K562 (cell line): ENCODE measurements at regions not wholly inside any gene's neighbourhood (a gene's known extent, or its start where the extent isn't known, plus 50 kb on each side); places are given as distances from the start of the nearest gene placed in this dataset.

Experiments used
- ATAC-seq: fragments of 200-7000 bp; cut with Tn5 transposase; 3 replicates; pipeline ENCODE4 v1.9.1; 2020; ENCODE audit warnings: moderate library complexity
- BruUV-seq: library from RNA; stranded (reverse); fragments of 400-500 nt; replicated peaks from 2 replicates; lab custom pipeline; 2021; lab: Mats Ljungman, UMichigan
- CTCF ChIA-PET: fragments of 300-600 bp; formaldehyde crosslinking; extraction: SDS; loops from one replicate; lab custom pipeline; 2021; ENCODE audit warnings: low intra/inter-chr PET ratio; lab: Yijun Ruan, JAX
- POLR2A ChIA-PET: fragments of 300-600, 350-650 bp; sonication (Branson Sonifier 250); formaldehyde crosslinking; extraction: SDS; loops from one replicate; lab custom pipeline; 2021; ENCODE audit warnings: antibody characterized with exemption, inconsistent platforms; lab: Yijun Ruan, JAX
- DNase-seq, 4 experiments: peaks; one replicate each; pipeline versions ENCODE4 v3.0.0 to v3.0.0-alpha.2; 2011 to 2018; ENCODE audit warnings: low spot score in 3 of 4, mixed read lengths in 3 of 4; ENCODE audit errors: extremely low read depth in 1 of 4
- FAIRE-seq: peaks from 2 replicates; lab custom pipeline; 2011; peaks lifted over from hg19 to GRCh38; lab: Jason Lieb, UNC
- H2AFZ ChIP-seq: 2 replicates; pipeline ENCODE4 v1.6.0; 2011; ENCODE audit warnings: low read depth, low read length, control low read depth, inconsistent platforms
- H3K27ac ChIP-seq: fragments of 200-600 bp; 3 replicates; pipeline ENCODE4 v1.8.0; 2011; ENCODE audit warnings: low read depth, mild to moderate bottlenecking, control low read depth, inconsistent platforms, low read length, moderate library complexity, mixed read lengths; ENCODE audit errors: extremely low read depth
- H3K27me3 ChIP-seq, 2 experiments: fragments of 300-600 bp in 1 of 2; 2 replicates in 1 of 2; 3 replicates in 1 of 2; pipeline versions ENCODE4 v1.6.0 to v1.8.0; 2011; ENCODE audit warnings: inconsistent platforms in 2 of 2, low read length in 2 of 2, mild to moderate bottlenecking in 1 of 2, mixed read lengths in 1 of 2, moderate library complexity in 1 of 2; ENCODE audit not compliant: control insufficient read depth in 2 of 2, insufficient read depth in 2 of 2
- H3K36me3 ChIP-seq: fragments of 300-600 bp; 3 replicates; pipeline ENCODE4 v1.8.0; 2011; ENCODE audit warnings: mild to moderate bottlenecking, low read length, inconsistent platforms; ENCODE audit not compliant: control insufficient read depth, insufficient read depth
- H3K4me1 ChIP-seq, 2 experiments: fragments of 200-600 bp in 1 of 2; replicated peaks in 1 of 2; 2 replicates in 1 of 2; 3 replicates in 1 of 2; pipeline versions ENCODE4 v1.5.1 to v1.8.0; 2011; ENCODE audit warnings: inconsistent platforms in 2 of 2, low read length in 2 of 2, mild to moderate bottlenecking in 1 of 2, mixed read lengths in 1 of 2, moderate library complexity in 1 of 2; ENCODE audit not compliant: control insufficient read depth in 2 of 2, insufficient read depth in 2 of 2
- H3K4me2 ChIP-seq: 2 replicates; pipeline ENCODE4 v1.6.1; 2011; ENCODE audit warnings: low read length, control low read depth, inconsistent platforms, mixed read lengths; ENCODE audit not compliant: insufficient read depth
- H3K4me3 ChIP-seq: fragments of 200-600 bp; sonication (generic), shearing (Covaris generic); 2 replicates; pipeline ENCODE4 v1.5.1; 2016; ENCODE audit warnings: control low read depth, inconsistent platforms
- H3K79me2 ChIP-seq: fragments of 200-600 bp; 3 replicates; pipeline ENCODE4 v1.8.0; 2011; ENCODE audit warnings: low read length, inconsistent platforms; ENCODE audit not compliant: control insufficient read depth, insufficient read depth
- H3K9ac ChIP-seq, 2 experiments: 2 replicates each; pipeline versions ENCODE4 v1.6.0 to v1.6.1; 2011; ENCODE audit warnings: low read depth in 2 of 2, low read length in 2 of 2, control low read depth in 1 of 2, inconsistent platforms in 1 of 2, mild to moderate bottlenecking in 1 of 2, mixed read lengths in 1 of 2; ENCODE audit not compliant: insufficient read depth in 1 of 2
- H3K9me1 ChIP-seq: one replicate; pipeline ENCODE4 v1.6.0; 2011; ENCODE audit warnings: inconsistent platforms, mild to moderate bottlenecking, low read length, moderate library complexity; ENCODE audit not compliant: control insufficient read depth, insufficient read depth
- H3K9me3 ChIP-seq: replicated peaks from 2 replicates; pipeline ENCODE4 v1.5.1; 2011; ENCODE audit warnings: low read depth, low read length, inconsistent platforms; ENCODE audit not compliant: control insufficient read depth, insufficient read depth
- H4K20me1 ChIP-seq: replicated peaks from 2 replicates; pipeline ENCODE4 v1.6.1; 2011; ENCODE audit warnings: low read length, inconsistent platforms, mixed read lengths; ENCODE audit not compliant: control insufficient read depth, insufficient read depth
- ARID2 ChIP-seq: fragments of 450-650 bp; IDR thresholded peaks from 2 replicates; pipeline ENCODE4 v1.6.1; 2017; ENCODE audit warnings: antibody characterized with exemption, mild to moderate bottlenecking
- BMI1 ChIP-seq: fragments of 150-350 bp; IDR thresholded peaks from 2 replicates; pipeline ENCODE4 v1.6.1; 2014; ENCODE audit warnings: low read length
- ELK1 ChIP-seq: sonication (generic); formaldehyde crosslinking; IDR thresholded peaks from 2 replicates; pipeline ENCODE4 v1.8.1; 2022; ENCODE audit warnings: missing genetic modification reagents
- JUN ChIP-seq, 2 experiments: sonication (generic) in 1 of 2; formaldehyde crosslinking in 1 of 2; IDR thresholded peaks; 2 replicates each; pipeline versions ENCODE4 v1.6.1 to v1.8.0; 2012 to 2022; ENCODE audit warnings: borderline replicate concordance in 2 of 2, mild to moderate bottlenecking in 2 of 2, improper control_type of control experiment in 1 of 2, low read depth in 1 of 2, low read length in 1 of 2, missing genetic modification reagents in 1 of 2
- MECOM ChIP-seq: fragments of 250-450 bp; sonication (Bioruptor Pico); IDR thresholded peaks from 2 replicates; pipeline ENCODE4 v1.8.0; 2022; ENCODE audit warnings: inconsistent platforms
- MTA1 ChIP-seq: fragments of 450-650 bp; IDR thresholded peaks from 2 replicates; pipeline ENCODE4 v1.6.1; 2017; ENCODE audit warnings: borderline replicate concordance
- NFATC3 ChIP-seq: fragments of 450-650 bp; IDR thresholded peaks from 2 replicates; pipeline ENCODE4 v1.6.1; 2017; ENCODE audit warnings: mild to moderate bottlenecking
- NONO ChIP-seq, 2 experiments: fragments of 200-400 bp in 1 of 2; fragments of 450-650 bp in 1 of 2; formaldehyde crosslinking in 1 of 2; IDR thresholded peaks; 2 replicates each; pipeline ENCODE4 v1.6.1; 2017; ENCODE audit warnings: low read depth in 2 of 2, mild to moderate bottlenecking in 2 of 2, moderate library complexity in 2 of 2, low read length in 1 of 2
- RCOR1 ChIP-seq, 2 experiments: IDR thresholded peaks; 2 replicates each; pipeline ENCODE4 v1.6.1; 2012; ENCODE audit warnings: low read depth in 2 of 2, low read length in 2 of 2, borderline replicate concordance in 1 of 2, improper control_type of control experiment in 1 of 2
- TCFL5 ChIP-seq: fragments of 250-450 bp; sonication (Bioruptor Pico); conservative IDR thresholded peaks from 2 replicates; pipeline ENCODE4 v1.6.1; 2021; ENCODE audit warnings: mild to moderate bottlenecking, moderate library complexity, matching md5 sums
- TFAP4 ChIP-seq: sonication (generic); formaldehyde crosslinking; IDR thresholded peaks from 2 replicates; pipeline ENCODE4 v1.8.0; 2022; ENCODE audit warnings: missing genetic modification reagents, mild to moderate bottlenecking, moderate library complexity, borderline replicate concordance
- ZNF282 ChIP-seq: sonication (generic); formaldehyde crosslinking; IDR thresholded peaks from 2 replicates; pipeline ENCODE4 v1.8.1; 2023; ENCODE audit warnings: missing genetic modification reagents
- ZNF311 ChIP-seq: fragments of 250-450 bp; sonication (Bioruptor Pico); IDR thresholded peaks from 2 replicates; pipeline ENCODE4 v1.4.0; 2020; ENCODE audit warnings: mild to moderate bottlenecking, moderate library complexity
- ZNF347 ChIP-seq: fragments of 450-650 bp; formaldehyde crosslinking; IDR thresholded peaks from 2 replicates; pipeline ENCODE4 v1.4.0; 2020; ENCODE audit warnings: low read depth, mild to moderate bottlenecking, moderate library complexity
- ZNF449 ChIP-seq: fragments of 250-450 bp; sonication (Bioruptor Pico); IDR thresholded peaks from 2 replicates; pipeline ENCODE4 v1.8.0; 2022; ENCODE audit warnings: moderate library complexity, mild to moderate bottlenecking, inconsistent platforms
- WGBS: fragments of 100-300 bp; shearing (Covaris generic); methylation state at CpG from one replicate; pipeline ENCODE4 v1.1.6; 2016; ENCODE audit warnings: low coverage, mixed read lengths; ENCODE audit not compliant: insufficient coverage; ENCODE audit errors: missing lambda C conversion rate; 5-methylcytosine and 5-hydroxymethylcytosine counted together
- in situ Hi-C: fragments of 300-500 bp; cut with MboI; formaldehyde crosslinking; loops from 4 replicates; pipeline ENCODE4 v1.15.0; 2018; ENCODE audit warnings: inconsistent platforms, mixed read lengths
- intact Hi-C: fragments of 100-400 bp; cut with micrococcal nuclease; formaldehyde crosslinking; loops from 2 replicates; pipeline ENCODE4 v1.14.2; 2022

GRCh38 chr2:238712011-238712410 lies 135.9 kb upstream of the TWIST2 start (continued):
- TF ChIP-seq ELK1 (CRISPR knock-in tag) = no peak

- H3K9ac ChIP-seq = no peak overlapping the region
- H3K4me2 ChIP-seq = no peak overlapping the region
- intact Hi-C loops (no loop called here), in situ Hi-C loops (no loop called here)
- H3K9me3 ChIP-seq = no peaks in the 10 kb centered on the region
- DNase-seq (no peak), FAIRE-seq (peak; percentile 35), ATAC-seq (no peak)
- no peak overlapping the region for H3K4me3 ChIP-seq
- H3K4me1 ChIP-seq = no peaks in the 10 kb centered on the region
- H2AFZ ChIP-seq = no peak overlapping the region
- H4K20me1 ChIP-seq = no peaks in the 10 kb centered on the region
- H3K79me2 ChIP-seq = no peaks in the 10 kb centered on the region
- CTCF ChIA-PET = no interaction called here
- POLR2A ChIA-PET = no interaction called here
- H3K9me1 ChIP-seq = no peaks in the 10 kb centered on the region
- no peak for TF ChIP-seq MECOM (CRISPR knock-in tag)
- no peak for TF ChIP-seq ARID2
- TF ChIP-seq MTA1 = no peak
- TF ChIP-seq JUN (IDR thresholded peaks at IDR 0.05; ENCODE audit: borderline replicate concordance, low read depth, low read length) = no peak
- TF ChIP-seq JUN (CRISPR knock-in tag; IDR thresholded peaks at IDR 0.05; ENCODE audit: borderline replicate concordance) = no peak
- no peak for TF ChIP-seq NFATC3
- no peak for TF ChIP-seq TCFL5 (CRISPR knock-in tag)
- TF ChIP-seq ZNF347 (CRISPR knock-in tag) = no peak
- no peak for TF ChIP-seq BMI1
- no peak for TF ChIP-seq ZNF311 (CRISPR knock-in tag)
- TF ChIP-seq ZNF449 (CRISPR knock-in tag) = no peak
- TF ChIP-seq TFAP4 (CRISPR knock-in tag) = no peak
- TF ChIP-seq NONO (IDR thresholded peaks at IDR 0.05; ENCODE audit: low read depth in 2 of 2, low read length in 1 of 2) = no peak
- TF ChIP-seq ZNF282 (CRISPR knock-in tag) = no peak
- TF ChIP-seq RCOR1 (IDR thresholded peaks at IDR 0.05; ENCODE audit: borderline replicate concordance in 1 of 2, low read depth in 2 of 2, low read length in 2 of 2) = no peak
- BruUV-seq = no TSS peak
- H3K27me3 ChIP-seq = peaks cover 0 to 9% of the 10 kb centered on the region in 2 experiments; a peak in 1 of 5 replicates
- no peak overlapping the region for H3K27ac ChIP-seq
- 0% methylated on average over 4 of the region's 6 CpGs for WGBS
- H3K36me3 ChIP-seq = no peaks in the 10 kb centered on the region
These were observed 134.6 kb upstream of the TWIST2 start for GRCh38 chr2:238713198-238713826.
